T-helper 1 cell (primary cell): ENCODE measurements at regions not wholly inside any gene's neighbourhood (a gene's known extent, or its start where the extent isn't known, plus 50 kb on each side); places are given as distances from the start of the nearest gene placed in this dataset.
"Not testable (repeated sequence)": the region's sequence is repeated elsewhere in the genome, so short reads cannot be mapped to it uniquely, and the experiment has no call there.

Experiments
- DNase-seq, 5 donors: peaks; one replicate each; pipeline ENCODE4 v3.0.0-alpha.2; 2012 to 2020

GRCh38 chrX:89539150-89539549 is 382.6 kb upstream of the TGIF2LX start:
- not testable (repeated sequence) for DNase-seq

GRCh38 chrX:89557146-89557545 is 364.6 kb upstream of the TGIF2LX start:
- DNase-seq = not testable (repeated sequence)

- not testable (repeated sequence) for DNase-seq
These were observed 359.6 kb upstream of the TGIF2LX start for GRCh38 chrX:89562079-89562478.

GRCh38 chrX:89563107-89563506 is 358.6 kb upstream of the TGIF2LX start:
- not testable (repeated sequence) for DNase-seq

- DNase-seq = not testable (repeated sequence)
These were observed 353.9 kb upstream of the TGIF2LX start for GRCh38 chrX:89567787-89568186.

GRCh38 chrX:89581868-89582267 is 339.8 kb upstream of the TGIF2LX start:
- DNase-seq = not testable (repeated sequence)

- not testable (repeated sequence) for DNase-seq
These were observed 289.9 kb upstream of the TGIF2LX start for GRCh38 chrX:89631858-89632257.

- not testable (repeated sequence) for DNase-seq
These were observed 285.8 kb upstream of the TGIF2LX start for GRCh38 chrX:89635887-89636286.

- DNase-seq = not testable (repeated sequence)
These were observed 263.0 kb upstream of the TGIF2LX start for GRCh38 chrX:89658662-89659061.

GRCh38 chrX:89706481-89706880 is 215.2 kb upstream of the TGIF2LX start:
- DNase-seq = not testable (repeated sequence)

- not testable (repeated sequence) for DNase-seq
These were observed 214.3 kb upstream of the TGIF2LX start for GRCh38 chrX:89707363-89707927.

GRCh38 chrX:89734367-89734766 is 187.3 kb upstream of the TGIF2LX start:
- not testable (repeated sequence) for DNase-seq

- DNase-seq = not testable (repeated sequence)
These were observed 165.2 kb upstream of the TGIF2LX start for GRCh38 chrX:89756466-89756865.

- peak in 1 of 5 donors; percentile 1 for DNase-seq
These were observed 163.9 kb upstream of the TGIF2LX start for GRCh38 chrX:89757767-89758166.

- DNase-seq = not testable (repeated sequence)
These were observed 162.5 kb upstream of the TGIF2LX start for GRCh38 chrX:89759076-89759685.

- DNase-seq = not testable (repeated sequence)
These were observed 150.1 kb upstream of the TGIF2LX start for GRCh38 chrX:89771639-89772038.

- not testable (repeated sequence) for DNase-seq
These were observed 110.3 kb upstream of the TGIF2LX start for GRCh38 chrX:89811440-89811839.

GRCh38 chrX:89839723-89840122 is 82.0 kb upstream of the TGIF2LX start:
- DNase-seq = not testable (repeated sequence)

GRCh38 chrX:89871662-89872061 is 50.0 kb upstream of the TGIF2LX start:
- peak in 1 of 5 donors; percentile 44 for DNase-seq
